ENCODE measurements at regions not wholly inside any gene's neighbourhood (a gene's known extent, or its start where the extent isn't known, plus 50 kb on each side); places are given as distances from the start of the nearest gene placed in this dataset.

DNA sequence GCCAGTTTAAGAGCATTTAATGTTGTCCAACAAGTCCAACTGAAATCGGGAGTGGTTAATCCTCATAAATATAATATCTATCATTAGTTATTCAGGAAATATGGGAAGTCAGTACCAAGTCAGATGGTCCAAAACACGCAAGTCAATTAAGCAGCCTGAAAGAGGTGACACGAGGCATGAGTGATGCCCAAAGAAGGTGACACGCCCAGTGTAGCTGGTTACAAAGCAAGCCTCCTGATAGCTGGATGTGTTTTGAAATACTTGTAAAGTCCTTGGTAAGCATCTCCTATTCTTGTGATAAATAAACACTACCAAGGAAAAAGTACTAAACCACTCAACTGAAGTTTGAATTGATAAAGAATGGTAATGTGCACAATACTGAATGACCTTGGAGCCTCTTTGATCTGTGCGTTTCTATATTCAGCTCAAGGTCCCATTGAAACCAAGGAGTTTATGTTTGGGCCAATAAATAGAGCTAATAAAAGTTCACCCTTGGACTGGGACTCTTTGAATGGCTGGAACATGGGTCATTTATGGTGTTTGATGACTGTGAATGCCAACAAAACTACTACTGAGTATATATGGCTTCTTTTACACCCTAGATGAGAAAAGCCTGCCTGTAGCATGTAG, 93.2 kb upstream of the KLF3 start:
- TF ChIP-seq, protein P1, sequence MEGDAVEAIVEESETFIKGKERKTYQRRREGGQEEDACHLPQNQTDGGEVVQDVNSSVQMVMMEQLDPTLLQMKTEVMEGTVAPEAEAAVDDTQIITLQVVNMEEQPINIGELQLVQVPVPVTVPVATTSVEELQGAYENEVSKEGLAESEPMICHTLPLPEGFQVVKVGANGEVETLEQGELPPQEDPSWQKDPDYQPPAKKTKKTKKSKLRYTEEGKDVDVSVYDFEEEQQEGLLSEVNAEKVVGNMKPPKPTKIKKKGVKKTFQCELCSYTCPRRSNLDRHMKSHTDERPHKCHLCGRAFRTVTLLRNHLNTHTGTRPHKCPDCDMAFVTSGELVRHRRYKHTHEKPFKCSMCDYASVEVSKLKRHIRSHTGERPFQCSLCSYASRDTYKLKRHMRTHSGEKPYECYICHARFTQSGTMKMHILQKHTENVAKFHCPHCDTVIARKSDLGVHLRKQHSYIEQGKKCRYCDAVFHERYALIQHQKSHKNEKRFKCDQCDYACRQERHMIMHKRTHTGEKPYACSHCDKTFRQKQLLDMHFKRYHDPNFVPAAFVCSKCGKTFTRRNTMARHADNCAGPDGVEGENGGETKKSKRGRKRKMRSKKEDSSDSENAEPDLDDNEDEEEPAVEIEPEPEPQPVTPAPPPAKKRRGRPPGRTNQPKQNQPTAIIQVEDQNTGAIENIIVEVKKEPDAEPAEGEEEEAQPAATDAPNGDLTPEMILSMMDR (IDR thresholded peaks at IDR 0.05; ENCODE audit: low read depth, low read length): no peak
- no peak for TF ChIP-seq EZH2phosphoT487 (IDR thresholded peaks at IDR 0.05; ENCODE audit: low read depth)
